HG02870 (cell line): ENCODE measurements at regions not wholly inside any gene's neighbourhood (a gene's known extent, or its start where the extent isn't known, plus 50 kb on each side); places are given as distances from the start of the nearest gene placed in this dataset.
A peak's percentile ranks its signal among the peaks of the same experiment; 100 is the strongest.

Experiments
- ATAC-seq: cut with Tn5 transposase; IDR thresholded peaks from one replicate; pipeline ENCODE4 v1.9.1; 2021; ENCODE audit warnings: mild to moderate bottlenecking, moderate library complexity; ENCODE audit not compliant: unreplicated experiment

DNA sequence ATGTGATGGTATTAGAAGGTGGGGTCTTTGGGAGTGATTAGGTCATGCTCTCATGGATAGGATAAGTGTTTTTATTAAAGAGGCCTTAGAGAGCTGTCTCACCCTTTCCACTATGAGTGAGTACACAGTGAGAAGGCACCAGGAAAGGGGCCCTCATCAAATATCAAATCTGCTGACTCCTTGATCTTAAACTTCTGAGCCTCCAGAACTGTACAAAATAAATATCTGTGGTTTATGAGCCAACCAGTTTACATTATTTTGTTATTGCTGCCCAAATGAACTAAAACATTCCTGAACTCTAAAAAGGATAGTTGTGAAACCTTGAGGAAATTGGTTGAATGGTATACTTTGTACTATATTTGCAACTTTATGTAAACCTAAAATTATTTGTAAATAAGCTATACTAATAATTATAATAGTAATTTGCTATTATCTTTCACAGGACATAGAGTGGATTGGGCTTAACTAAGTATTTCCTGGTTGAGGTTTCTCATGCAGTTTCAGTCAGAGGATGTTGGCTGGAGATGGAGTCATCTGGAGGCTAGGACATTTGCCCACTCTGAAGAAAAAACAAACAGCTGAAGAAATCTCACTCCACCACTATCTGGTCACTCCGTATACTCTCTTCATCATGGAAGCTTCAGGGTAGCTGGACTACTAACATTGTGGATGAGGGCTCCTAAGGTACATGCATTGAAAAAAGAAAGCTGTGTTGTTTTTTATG is 1068.6 kb upstream of the CADM2 start:
- ATAC-seq: no peak

DNA sequence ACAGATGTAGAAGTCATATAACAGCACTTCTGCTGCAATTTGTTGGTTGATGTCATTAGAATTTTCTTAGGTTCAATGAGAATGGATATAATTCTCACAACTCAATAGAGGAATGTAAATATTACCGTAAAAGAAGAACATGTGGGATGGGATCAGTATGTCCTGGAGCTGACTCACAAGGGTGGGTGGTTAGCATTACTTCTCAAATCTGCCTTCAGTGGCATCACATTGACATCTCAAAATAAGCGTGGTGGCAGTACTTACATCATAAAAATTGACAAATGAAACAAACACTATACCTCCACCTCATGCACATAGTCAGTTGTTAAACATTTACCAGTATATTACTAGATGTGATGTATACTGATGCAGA is 1068.0 kb upstream of the CADM2 start:
- no peak for ATAC-seq

DNA sequence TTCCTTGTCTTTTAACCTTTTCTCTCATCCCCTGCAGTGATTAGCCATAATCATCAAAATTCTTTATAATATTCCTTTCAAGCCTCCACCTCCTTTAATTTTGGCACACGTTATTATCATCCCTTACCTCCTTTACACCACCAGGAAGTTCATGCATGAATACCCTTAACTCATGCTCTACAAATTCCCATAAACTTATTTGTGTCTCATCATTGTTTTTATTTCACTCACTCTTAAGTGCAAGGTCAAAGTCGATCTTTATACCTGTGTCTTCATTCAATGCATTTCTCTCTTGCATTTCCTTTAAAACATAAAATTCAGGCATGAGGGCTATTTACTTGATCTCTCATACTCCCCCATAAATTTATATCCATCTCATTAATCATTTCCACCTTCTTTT is 1064.6 kb upstream of the CADM2 start:
- ATAC-seq: no peak

DNA sequence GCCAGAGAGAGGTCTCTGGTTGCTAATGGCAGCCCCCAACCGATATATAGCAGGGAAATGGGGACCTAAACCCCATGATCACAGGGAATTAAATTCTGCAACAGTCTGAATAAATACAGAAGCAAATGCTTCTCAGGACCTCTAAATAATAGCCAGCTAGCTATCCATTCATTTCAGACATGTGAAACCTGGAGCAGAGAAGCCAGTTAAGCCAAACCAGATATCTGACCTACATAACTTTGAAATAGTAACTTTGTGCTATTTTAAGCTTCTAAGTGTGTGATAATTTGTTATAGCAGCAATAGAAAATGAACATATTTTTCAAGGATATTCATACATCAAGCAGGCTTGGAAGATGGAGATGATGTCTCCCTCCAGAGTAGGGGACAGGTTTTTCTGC is 1062.9 kb upstream of the CADM2 start:
- no peak for ATAC-seq

DNA sequence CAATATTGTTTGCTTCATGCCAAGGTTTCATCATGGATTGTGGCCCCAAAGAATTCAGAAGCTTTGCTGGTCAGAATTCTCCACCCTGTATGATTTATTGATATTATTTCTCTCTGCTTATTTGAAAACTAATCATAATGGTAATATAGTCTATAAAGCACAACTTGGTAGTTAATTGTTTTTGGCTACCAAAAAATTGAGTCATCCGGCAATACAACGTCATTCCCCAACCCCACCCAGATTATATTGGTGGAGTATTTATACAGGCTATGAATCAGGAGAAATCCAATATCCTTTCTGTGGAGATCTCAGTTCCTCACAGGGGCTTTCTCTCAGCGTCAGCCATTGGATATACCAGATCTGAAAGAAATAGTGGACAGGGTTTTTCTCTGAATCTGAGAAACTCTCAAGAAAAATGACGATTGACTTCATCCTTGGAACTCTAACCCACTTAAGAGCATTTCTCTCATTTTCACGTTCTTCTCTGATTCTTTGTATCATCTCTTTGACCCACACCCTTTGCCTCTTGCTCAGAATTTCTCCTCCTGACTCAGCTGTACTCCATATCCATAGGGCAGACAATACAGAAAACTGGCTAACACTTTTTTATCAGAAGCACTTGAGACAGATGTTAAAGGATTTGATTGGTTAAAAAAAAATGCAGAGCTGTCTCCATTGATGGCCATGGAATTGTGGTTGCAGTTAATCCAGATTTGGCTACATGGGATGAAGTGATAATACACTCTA is 1055.8 kb upstream of the CADM2 start:
- no peak for ATAC-seq

DNA sequence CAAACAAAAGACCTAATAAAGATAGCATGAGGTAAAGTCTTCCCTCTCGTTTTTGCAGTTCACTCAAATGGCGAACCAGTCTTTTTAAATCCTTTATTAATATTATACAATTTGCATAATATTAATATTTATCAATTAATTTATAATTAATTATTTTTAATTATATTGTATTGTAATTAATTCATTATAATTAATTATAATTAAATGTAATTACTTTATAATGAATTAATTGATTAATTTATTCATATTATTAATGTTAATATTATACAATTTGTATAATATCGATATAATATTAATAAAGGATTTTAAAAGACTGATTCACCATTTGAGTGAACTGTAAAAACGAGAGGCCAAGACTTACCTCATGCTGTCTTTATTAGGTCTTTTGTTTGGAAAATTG is 1045.4 kb upstream of the CADM2 start:
- ATAC-seq: no peak

DNA sequence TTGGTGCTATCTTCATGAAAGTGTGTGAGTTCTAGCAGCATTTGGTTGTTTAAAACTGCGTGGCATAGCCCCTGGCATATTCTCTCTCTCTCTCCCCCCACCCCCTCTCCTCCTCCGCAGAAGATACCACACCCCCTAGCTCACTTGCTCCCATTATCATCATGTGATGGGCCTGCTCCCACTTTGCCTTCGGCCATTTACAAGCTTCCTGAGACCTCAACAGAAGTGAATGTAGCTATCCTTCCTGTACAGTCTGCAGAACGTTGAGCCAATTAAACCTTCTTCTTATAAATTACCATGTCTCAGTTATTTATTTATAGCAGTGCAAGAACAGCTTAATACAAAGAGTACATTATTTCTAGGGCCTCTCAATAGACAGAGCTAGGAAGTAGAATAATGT is 1032.5 kb upstream of the CADM2 start:
- ATAC-seq: no peak

DNA sequence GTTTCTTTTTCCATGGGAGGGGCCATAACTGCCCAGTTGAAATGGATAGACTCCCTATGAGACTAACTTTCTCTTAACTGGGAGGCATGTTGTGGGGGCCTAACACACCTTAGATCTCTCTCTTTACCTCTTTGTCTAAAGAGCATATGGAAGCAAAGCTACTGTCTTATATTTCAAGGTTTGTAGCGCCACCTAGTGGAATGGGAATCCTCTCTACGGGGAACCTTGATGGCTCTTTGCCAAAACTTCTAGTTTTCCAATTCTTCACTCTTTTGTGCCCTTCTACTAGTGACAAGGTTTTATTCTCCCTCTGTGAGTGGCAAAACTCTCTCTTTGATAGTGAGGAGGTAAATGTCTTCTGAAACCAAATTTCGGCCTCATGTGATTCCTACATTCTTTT is 1030.4 kb upstream of the CADM2 start:
- no peak for ATAC-seq

DNA sequence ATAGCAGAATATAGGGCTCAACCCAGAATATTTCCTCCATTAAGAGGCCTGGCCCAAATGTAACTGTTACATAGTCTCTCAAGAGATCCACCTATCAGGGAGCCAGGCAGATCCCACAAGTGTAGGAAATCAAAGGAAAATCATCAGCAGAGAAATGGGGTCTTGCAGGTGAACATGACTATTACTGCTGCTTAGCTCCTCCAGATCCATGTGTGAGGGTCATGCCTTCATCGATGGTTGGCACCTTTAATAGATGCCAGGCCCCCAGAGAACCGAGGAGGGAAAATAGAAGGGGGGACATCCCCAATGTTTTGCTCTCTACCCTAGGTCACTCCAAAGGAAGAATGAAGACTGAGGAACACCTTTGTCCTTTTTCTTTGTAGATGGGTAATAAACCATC is 1029.9 kb upstream of the CADM2 start:
- no peak for ATAC-seq

DNA sequence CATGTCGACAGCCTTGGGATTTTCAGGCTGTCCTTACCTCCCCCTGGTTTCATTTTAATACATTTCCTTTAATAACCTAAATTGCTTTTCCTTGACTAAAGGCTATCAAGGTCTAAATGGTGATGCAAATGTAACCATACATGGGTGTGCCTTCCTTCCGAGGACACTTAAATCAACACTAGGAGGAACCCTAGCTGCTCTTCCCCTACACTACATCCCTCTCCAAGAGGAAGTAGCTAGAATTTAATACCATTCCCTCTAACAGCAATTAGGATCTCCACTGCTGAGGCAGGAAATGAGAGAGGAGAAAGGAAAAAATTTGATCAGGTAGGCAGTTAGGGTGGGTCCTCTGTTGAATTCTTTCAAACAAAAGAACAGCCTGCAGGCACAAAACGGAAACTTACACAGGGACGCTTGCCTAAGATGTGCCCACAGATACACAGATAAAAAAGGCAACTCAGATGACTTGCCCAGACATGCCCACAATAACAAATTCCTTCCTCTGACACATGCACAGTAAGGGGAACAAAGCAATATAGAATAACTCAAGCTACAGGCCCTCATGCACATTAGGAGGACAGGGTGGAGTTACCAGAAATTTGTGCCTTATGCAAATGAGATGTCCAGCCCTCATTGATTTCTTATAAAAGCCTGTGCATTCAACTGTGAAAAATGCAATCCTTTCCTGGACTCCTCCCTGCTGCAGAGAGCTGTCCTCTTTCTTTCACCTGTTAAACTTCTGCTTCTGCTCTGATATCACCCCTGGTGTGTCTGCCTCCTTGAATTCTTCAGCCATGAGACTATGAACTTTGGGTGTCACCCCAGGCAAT is 1024.4 kb upstream of the CADM2 start:
- peak; percentile 63 for ATAC-seq

DNA sequence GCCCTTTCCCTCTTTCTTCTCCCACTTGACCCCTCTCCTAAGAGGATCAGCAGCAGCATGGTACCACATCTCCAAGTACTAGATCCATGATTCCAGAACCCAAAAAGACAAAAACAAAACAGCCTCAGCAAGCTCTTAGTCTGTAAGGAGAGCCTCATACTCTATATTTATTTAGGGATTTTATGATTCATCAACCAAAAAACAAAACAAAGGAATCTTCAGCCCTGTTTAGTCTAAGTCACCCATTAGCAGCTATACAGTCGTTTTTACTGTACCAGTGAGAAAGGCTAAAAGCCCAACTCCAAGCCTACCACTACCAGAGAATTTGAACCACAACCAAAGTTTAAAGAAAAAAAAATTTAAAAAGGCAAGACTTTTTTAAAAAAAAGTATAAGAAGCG is 1020.3 kb upstream of the CADM2 start:
- ATAC-seq: no peak

DNA sequence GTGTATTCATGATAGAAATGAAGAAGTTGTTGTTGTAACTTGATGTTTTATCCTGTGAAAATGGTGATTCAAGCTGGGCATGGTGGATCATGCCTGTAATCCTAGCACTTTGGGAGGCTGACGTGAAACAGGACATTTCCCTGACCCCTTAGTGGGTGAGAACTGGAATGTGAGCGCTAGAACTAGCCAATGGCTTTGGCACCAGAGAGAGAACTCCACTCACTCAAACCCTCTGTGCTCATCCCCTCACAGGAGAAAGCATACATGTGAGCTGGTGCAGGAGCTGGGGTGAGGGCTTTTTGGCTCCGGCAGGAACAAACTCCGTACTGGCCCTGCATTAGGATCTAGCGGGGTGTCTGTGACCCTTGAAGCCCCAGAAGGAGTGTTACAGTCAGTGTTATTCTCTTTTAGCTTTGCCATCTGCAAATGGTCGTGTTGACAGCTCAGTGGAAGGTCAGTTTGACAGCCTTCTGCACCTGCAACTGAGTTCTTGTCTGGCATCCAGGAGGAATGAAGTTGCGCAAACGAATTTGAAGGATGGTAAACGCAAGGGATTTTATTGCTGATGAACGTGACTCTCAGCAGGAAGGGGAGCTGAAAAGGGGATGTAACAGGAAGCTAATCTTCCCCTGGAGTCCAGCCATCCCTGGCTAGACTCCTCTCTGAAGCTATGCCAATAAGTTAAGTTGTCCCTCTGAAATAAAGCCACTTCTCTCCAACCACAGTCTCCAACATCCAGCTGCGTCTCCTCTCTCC is 1016.6 kb upstream of the CADM2 start:
- ATAC-seq: no peak

DNA sequence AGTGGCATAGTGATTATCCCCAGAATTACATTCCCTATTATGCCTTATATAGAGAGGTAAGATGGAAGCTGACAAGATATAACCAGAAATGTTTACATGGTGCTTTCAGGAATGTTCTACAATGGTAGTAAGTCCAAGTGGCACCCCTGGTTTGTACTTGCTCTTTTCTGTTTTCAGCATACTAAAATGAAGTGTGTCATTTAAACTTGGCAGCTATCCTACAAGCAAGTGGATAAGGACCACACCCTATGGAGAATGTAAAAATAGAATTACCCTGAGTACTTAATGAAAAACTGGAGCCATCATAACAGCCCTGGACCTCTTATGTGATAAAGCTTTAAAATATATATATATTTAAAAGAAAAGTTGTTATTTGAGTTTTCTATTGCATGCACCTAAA is 1012.7 kb upstream of the CADM2 start:
- ATAC-seq: no peak

DNA sequence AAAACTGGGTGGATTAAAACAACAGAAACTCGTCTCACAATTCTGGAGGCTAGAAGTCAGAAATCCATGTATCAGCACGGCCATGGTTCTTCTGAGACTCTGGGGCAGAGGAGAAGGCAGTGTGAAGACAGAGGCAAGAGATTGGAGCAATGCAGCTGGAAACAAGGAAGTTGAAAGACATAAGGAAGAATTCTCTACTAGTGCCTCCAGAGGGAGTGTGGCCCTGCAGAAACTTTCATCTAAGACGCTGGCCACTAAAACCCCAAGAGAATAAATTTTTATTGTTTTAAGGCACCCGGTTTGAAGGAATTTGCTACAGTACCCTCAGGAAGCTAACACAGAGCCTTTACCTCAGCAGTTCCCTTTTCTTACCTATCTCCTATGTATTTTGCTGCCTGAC is 1012.2 kb upstream of the CADM2 start:
- ATAC-seq: no peak

DNA sequence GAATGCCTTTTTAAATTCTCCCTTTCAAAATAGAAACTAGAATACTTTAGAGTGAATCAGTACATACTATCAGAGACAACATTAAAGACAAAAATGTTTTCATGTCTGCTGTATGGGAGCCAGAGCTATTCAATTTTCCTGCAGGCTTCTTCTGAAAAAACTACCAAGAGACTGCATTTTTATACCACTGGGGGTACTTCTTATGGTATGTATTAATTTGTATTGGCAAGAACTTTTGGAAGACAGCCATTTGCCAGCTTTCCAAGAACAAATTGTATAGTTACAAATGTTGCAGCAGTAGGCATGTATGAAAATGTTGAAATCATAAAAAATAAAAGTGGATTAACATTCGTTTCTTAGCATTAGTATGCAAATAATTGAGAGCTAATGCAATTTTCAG is 1010.0 kb upstream of the CADM2 start:
- no peak for ATAC-seq

DNA sequence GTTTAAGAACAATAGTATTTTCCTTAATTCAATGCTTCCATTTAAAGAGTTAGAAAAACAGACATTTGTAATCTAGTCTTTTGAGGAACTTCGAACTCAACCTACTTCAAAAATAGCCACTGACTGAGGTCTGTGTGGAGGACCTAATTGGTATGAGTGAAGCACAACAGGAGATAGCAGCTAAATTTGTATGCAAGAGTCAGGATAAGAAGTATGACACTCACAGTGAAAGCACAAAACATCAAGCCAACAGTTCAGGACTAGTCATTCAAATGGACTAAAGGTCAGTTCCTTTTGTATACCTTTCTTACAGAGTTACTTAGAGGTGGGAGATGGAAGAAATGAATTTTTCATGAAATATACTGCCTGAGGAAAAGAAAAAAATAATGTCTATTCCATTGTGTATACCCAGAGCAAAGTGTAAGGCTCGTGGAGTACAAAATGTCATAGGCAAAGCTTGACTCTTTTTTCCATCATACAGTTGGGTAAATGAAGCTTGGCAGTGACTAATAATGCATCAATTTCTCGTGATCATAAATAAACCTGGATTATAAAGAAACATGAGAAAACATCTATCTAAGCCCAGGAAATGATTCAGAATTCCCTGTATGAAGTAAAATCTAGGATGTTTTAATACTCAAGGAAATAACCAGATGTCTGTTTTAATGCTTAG is 1005.2 kb upstream of the CADM2 start:
- ATAC-seq: no peak

DNA sequence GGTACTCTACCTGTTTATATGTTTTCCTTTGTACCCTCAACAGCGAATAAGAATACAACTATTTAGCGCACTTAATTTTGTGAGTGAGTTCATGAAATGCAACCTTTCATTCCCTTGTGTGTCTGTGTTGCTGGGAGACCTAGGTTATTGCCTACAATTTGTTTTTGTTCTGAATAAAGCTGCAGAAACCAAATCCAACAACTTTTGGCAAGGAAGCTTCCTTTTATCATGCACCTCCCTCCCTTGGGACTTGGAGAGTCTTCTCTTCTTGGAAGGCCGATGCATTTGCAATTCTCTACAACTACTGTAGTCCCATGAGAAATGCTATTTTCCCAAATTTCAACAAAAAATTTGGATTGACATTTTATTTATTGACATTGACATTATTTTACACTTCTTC is 1002.4 kb upstream of the CADM2 start:
- no peak for ATAC-seq

DNA sequence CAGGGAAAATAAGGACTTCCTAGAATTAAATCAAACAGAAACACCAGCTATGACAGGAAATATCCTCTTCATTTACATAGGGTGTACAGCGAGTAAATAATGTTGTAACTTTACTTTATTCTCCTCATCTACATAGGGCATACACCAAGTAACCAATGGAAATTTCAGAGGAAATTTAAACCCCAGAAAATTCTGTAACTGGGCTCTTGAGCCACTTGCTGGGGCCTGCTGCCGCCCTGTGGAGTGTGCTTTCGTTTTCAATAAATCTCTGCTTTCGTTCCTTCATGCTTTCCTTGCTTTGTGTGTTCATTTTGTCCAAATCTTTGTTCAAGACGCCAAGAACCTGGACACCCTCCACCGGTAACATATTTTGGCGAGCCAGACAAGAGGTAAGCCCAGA is 990.4 kb upstream of the CADM2 start:
- no peak for ATAC-seq

DNA sequence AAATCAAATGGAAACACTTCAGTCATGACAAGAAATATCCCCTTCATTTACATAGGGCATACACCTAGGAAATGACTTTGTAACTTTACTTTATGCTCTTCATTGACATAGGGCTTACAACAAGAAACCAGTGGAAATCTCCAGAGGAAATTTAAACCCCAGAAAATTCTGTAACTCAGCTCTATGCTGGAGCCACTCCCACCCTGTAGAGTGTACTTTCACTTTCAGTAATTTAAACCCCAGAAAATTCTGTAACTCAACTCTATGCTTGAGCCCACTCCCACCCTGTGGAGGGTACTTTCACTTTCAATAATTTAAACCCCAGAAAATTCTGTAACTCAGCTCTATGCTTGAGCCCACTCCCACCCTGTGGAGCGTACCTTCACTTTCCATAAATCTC is 987.1 kb upstream of the CADM2 start:
- ATAC-seq: no peak

DNA sequence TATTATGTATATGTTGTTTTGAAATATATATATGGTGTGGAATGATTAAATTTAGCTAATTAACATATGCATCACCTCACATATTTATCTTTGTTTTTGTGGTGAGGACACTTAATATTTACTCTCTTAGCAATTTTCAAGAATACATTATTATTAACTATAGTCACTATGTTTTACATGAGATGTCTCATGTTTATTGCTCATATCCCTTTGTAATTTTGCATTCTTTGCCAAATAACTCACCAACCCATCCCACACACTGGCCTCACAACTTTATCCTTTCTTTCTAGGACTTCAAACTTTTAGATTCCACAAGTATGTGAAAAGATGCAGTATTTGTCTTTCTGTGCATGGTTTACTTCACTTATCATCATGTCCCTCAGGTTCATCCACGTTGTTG is 950.2 kb upstream of the CADM2 start:
- no peak for ATAC-seq

DNA sequence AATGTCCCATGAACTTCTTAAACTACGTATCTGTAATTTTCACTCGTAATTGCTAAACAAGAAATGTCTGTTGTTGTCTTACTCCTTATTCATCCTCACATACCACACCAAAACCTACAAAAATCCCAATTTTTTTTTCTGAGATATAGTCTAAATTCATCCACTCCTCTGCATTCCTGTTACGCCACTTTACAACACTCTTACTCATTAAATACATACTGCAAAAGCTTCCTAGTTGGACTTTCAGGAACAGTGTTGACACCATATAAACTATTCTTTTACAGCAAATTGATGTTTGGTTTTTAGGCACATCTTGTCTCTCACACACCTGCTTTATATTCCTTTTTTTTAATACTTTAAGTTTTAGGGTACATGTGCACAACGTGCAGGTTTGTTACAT is 934.9 kb upstream of the CADM2 start:
- no peak for ATAC-seq
